Loucy (cell line): ENCODE measurements at regions not wholly inside any gene's neighbourhood (a gene's known extent, or its start where the extent isn't known, plus 50 kb on each side); places are given as distances from the start of the nearest gene placed in this dataset.
"Not testable (repeated sequence)": the region's sequence is repeated elsewhere in the genome, so short reads cannot be mapped to it uniquely, and the experiment has no call there.

Source experiments
- H2AFZ ChIP-seq: fragments of 200-600 bp; sonication (generic); 2 replicates; pipeline ENCODE4 v1.6.0; 2016; ENCODE audit warnings: antibody characterized with exemption, mild to moderate bottlenecking, low read length, moderate library complexity
- H3F3A ChIP-seq: fragments of 200-600 bp; 2 replicates; pipeline ENCODE4 v1.6.0; 2016; ENCODE audit warnings: antibody characterized with exemption, low read depth, mild to moderate bottlenecking
- H3K27me3 ChIP-seq: fragments of 200-600 bp; sonication (generic); 2 replicates; pipeline ENCODE4 v1.6.1; 2014; ENCODE audit warnings: low read length, mild to moderate bottlenecking; ENCODE audit not compliant: insufficient read depth, poor library complexity, severe bottlenecking
- H3K36me3 ChIP-seq: fragments of 200-600 bp; sonication (generic); 2 replicates; pipeline ENCODE4 v1.6.1; 2016; ENCODE audit warnings: low read length; ENCODE audit not compliant: insufficient read depth
- H3K4me1 ChIP-seq: fragments of 200-600 bp; sonication (generic); 2 replicates; pipeline ENCODE4 v1.5.1; 2014; ENCODE audit warnings: low read length, mild to moderate bottlenecking; ENCODE audit not compliant: insufficient read depth, poor library complexity, severe bottlenecking
- H3K4me2 ChIP-seq: fragments of 200-600 bp; sonication (generic); 2 replicates; pipeline ENCODE4 v1.6.0; 2014; ENCODE audit warnings: antibody characterized with exemption, low read length, low read depth, mild to moderate bottlenecking; ENCODE audit not compliant: poor library complexity, severe bottlenecking
- H3K4me3 ChIP-seq: fragments of 200-600 bp; sonication (generic); 2 replicates; pipeline ENCODE4 v1.5.1; 2014; ENCODE audit warnings: low read length, mild to moderate bottlenecking, mixed read lengths; ENCODE audit not compliant: poor library complexity, severe bottlenecking
- H3K79me2 ChIP-seq: fragments of 200-600 bp; sonication (generic); 2 replicates; pipeline ENCODE4 v1.6.1; 2014; ENCODE audit warnings: low read length; ENCODE audit not compliant: insufficient read depth
- H3K9ac ChIP-seq: fragments of 200-600 bp; sonication (generic); 2 replicates; pipeline ENCODE4 v1.6.0; 2014; ENCODE audit warnings: mild to moderate bottlenecking, low read depth, low read length, moderate library complexity; ENCODE audit not compliant: poor library complexity, severe bottlenecking
- H3K9me2 ChIP-seq: fragments of 200-600 bp; sonication (generic); replicated peaks from 2 replicates; pipeline ENCODE4 v1.6.1; 2016; ENCODE audit warnings: low read depth, low read length, mixed read lengths
- H3K9me3 ChIP-seq: fragments of 200-600 bp; sonication (generic); 2 replicates; pipeline ENCODE4 v1.6.1; 2014; ENCODE audit warnings: mild to moderate bottlenecking, antibody characterized with exemption, low read length, low read depth; ENCODE audit not compliant: insufficient read depth
- H4K20me1 ChIP-seq: fragments of 200-600 bp; sonication (generic); 2 replicates; pipeline ENCODE4 v1.6.0; 2014; ENCODE audit warnings: antibody characterized with exemption, low read length, mild to moderate bottlenecking; ENCODE audit not compliant: insufficient read depth, poor library complexity, severe bottlenecking
- EZH2phosphoT487 ChIP-seq: fragments of 200-600 bp; IDR thresholded peaks from 2 replicates; pipeline ENCODE4 v1.6.1; 2018; ENCODE audit warnings: antibody characterized with exemption, mild to moderate bottlenecking, moderate library complexity, borderline replicate concordance
- TF ChIP-seq, protein P1 (sequence below): fragments of 200-600 bp; sonication (generic); conservative IDR thresholded peaks from 2 replicates; pipeline ENCODE4 v1.5.1; 2014; ENCODE audit warnings: mild to moderate bottlenecking, antibody characterized with exemption, low read length

- no peak overlapping the region for H3K9ac ChIP-seq
- TF ChIP-seq EZH2phosphoT487, result no peak
- TF ChIP-seq, protein P1, sequence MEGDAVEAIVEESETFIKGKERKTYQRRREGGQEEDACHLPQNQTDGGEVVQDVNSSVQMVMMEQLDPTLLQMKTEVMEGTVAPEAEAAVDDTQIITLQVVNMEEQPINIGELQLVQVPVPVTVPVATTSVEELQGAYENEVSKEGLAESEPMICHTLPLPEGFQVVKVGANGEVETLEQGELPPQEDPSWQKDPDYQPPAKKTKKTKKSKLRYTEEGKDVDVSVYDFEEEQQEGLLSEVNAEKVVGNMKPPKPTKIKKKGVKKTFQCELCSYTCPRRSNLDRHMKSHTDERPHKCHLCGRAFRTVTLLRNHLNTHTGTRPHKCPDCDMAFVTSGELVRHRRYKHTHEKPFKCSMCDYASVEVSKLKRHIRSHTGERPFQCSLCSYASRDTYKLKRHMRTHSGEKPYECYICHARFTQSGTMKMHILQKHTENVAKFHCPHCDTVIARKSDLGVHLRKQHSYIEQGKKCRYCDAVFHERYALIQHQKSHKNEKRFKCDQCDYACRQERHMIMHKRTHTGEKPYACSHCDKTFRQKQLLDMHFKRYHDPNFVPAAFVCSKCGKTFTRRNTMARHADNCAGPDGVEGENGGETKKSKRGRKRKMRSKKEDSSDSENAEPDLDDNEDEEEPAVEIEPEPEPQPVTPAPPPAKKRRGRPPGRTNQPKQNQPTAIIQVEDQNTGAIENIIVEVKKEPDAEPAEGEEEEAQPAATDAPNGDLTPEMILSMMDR, result no peak
- H3K4me1 ChIP-seq, result no peaks in the 10 kb centered on the region
- H3K4me2 ChIP-seq, result no peak overlapping the region
- no peaks in the 10 kb centered on the region for H3K79me2 ChIP-seq
- H4K20me1 ChIP-seq, result no peaks in the 10 kb centered on the region
- H3K9me3 ChIP-seq, result no peaks in the 10 kb centered on the region
- H3K9me2 ChIP-seq, result no peaks in the 10 kb centered on the region
- no peaks in the 10 kb centered on the region for H3K27me3 ChIP-seq
- no peak overlapping the region for H3K4me3 ChIP-seq
- no peaks in the 10 kb centered on the region for H3K36me3 ChIP-seq
- H3F3A ChIP-seq, result no peaks in the 10 kb centered on the region
- H2AFZ ChIP-seq, result no peak overlapping the region
Observed at GRCh38 chr11:38900211-38900610, 2302.2 kb upstream of the RAG2 start.

- H3K9ac ChIP-seq, H3K79me2 ChIP-seq, H3K4me3 ChIP-seq, H3K4me1 ChIP-seq, H3K36me3 ChIP-seq, H3K27me3 ChIP-seq, H3K4me2 ChIP-seq, H3K9me3 ChIP-seq, H4K20me1 ChIP-seq, H2AFZ ChIP-seq, H3K9me2 ChIP-seq, H3F3A ChIP-seq: not testable (repeated sequence)
Observed at GRCh38 chr11:38894201-38894600, 2296.2 kb upstream of the RAG2 start.

GRCh38 chr11:38884145-38884865 is 2286.3 kb upstream of the RAG2 start:
- Histone ChIP-seq H3K4me2 (no peak overlapping the region), H3K79me2 (no peaks in the 10 kb centered on the region), H3K36me3 (no peaks in the 10 kb centered on the region), H3K9me3 (no peaks in the 10 kb centered on the region), H3K9ac (no peak overlapping the region), H4K20me1 (no peaks in the 10 kb centered on the region), H3K27me3 (no peaks in the 10 kb centered on the region), H3K9me2 (no peaks in the 10 kb centered on the region), H3K4me1 (no peaks in the 10 kb centered on the region), H3K4me3 (no peak overlapping the region), H3F3A (no peaks in the 10 kb centered on the region), H2AFZ (no peak overlapping the region)
- TF ChIP-seq, protein P1, result no peak
- TF ChIP-seq EZH2phosphoT487, result no peak

GRCh38 chr11:38867338-38867737 is 2269.3 kb upstream of the RAG2 start:
- Histone ChIP-seq H3K4me1 (no peaks in the 10 kb centered on the region), H3K36me3 (no peaks in the 10 kb centered on the region), H3F3A (no peaks in the 10 kb centered on the region), H2AFZ (no peak overlapping the region), H3K9ac (no peak overlapping the region), H3K79me2 (no peaks in the 10 kb centered on the region), H3K4me3 (no peak overlapping the region), H3K4me2 (no peak overlapping the region), H4K20me1 (no peaks in the 10 kb centered on the region), H3K9me2 (no peaks in the 10 kb centered on the region), H3K9me3 (no peaks in the 10 kb centered on the region; the same call in 1 of the 2 replicates), H3K27me3 (no peaks in the 10 kb centered on the region)
- no peak for TF ChIP-seq EZH2phosphoT487
- TF ChIP-seq, protein P1, result no peak
